HG02571 (cell line): ENCODE measurements at regions not wholly inside any gene's neighbourhood (a gene's known extent, or its start where the extent isn't known, plus 50 kb on each side); places are given as distances from the start of the nearest gene placed in this dataset.

ENCODE experiments used
- ATAC-seq: cut with Tn5 transposase; IDR thresholded peaks from one replicate; pipeline ENCODE4 v1.9.1; 2021; ENCODE audit warnings: mild to moderate bottlenecking, moderate library complexity; ENCODE audit not compliant: unreplicated experiment

- ATAC-seq = no peak
Measured at GRCh38 chr12:92290886-92291285, 145.2 kb upstream of the BTG1 start.

- no peak for ATAC-seq
Measured at GRCh38 chr12:92290350-92290695, 144.7 kb upstream of the BTG1 start.

GRCh38 chr12:92289629-92290349, 144.1 kb upstream of the BTG1 start:
- ATAC-seq = no peak

DNA sequence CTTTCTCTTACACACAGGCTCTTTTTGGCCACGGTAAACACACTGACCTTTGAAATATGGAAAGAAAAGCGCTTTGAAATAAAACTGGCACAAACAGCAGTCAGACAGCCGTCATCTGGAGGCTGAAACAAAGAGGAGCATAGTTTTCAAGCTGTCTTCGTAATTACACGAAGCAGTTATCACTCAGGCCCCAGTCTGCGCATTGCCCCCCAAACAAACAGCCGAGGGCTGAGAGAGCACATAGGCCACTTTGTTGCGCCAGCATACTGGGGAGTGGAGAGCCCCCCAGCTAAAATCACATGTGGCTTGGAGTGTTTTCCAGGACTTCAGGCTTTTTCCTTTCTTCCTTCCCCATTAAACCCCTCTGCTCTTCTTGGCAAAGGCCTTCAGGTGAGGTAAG, 142.9 kb upstream of the BTG1 start:
- no peak for ATAC-seq

DNA sequence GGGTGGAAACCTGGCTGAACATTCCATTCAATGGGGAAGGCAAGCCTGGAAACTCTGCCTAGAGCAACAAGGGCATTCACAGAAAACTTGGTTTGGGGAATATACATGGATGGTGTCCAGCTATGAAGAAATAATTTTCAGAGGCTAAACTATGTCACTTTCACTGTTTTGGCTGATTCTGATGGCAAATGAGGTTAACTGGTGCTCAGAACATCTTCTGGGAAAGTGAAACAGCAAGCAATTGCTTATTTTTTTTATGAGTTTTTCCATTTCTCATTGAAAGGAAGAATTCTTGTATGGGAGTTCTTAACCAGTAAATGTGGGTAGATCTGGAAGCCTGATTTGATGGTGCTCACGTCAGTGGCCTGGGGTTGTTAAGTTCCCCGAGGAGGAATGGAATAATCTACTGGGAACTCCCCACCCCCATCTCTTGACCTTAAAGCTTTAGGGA, 132.8 kb upstream of the BTG1 start:
- ATAC-seq = no peak

GRCh38 chr12:92277795-92278194, 132.1 kb upstream of the BTG1 start:
- ATAC-seq = no peak

GRCh38 chr12:92276276-92276675, 130.6 kb upstream of the BTG1 start:
- no peak for ATAC-seq

GRCh38 chr12:92275443-92276154, 130.0 kb upstream of the BTG1 start:
- ATAC-seq = no peak

DNA sequence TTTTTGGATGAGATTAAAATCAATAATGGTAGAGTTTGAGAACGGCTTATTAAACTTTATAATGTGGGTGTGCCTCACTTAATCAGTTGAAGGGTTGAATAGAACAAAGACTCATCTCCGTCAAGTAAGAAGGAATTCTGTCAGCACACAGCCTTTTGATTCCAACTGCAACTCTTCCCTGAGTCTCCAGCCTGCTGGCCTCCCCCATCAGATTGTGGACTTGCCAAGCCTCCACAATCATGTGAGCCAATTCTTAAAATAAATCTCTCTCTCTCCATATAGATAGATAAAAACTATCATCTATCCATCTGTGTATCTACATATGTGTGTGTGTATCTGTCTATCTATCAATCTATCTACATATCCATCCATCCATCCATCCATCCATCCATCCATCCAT, 127.4 kb upstream of the BTG1 start:
- ATAC-seq = no peak

DNA sequence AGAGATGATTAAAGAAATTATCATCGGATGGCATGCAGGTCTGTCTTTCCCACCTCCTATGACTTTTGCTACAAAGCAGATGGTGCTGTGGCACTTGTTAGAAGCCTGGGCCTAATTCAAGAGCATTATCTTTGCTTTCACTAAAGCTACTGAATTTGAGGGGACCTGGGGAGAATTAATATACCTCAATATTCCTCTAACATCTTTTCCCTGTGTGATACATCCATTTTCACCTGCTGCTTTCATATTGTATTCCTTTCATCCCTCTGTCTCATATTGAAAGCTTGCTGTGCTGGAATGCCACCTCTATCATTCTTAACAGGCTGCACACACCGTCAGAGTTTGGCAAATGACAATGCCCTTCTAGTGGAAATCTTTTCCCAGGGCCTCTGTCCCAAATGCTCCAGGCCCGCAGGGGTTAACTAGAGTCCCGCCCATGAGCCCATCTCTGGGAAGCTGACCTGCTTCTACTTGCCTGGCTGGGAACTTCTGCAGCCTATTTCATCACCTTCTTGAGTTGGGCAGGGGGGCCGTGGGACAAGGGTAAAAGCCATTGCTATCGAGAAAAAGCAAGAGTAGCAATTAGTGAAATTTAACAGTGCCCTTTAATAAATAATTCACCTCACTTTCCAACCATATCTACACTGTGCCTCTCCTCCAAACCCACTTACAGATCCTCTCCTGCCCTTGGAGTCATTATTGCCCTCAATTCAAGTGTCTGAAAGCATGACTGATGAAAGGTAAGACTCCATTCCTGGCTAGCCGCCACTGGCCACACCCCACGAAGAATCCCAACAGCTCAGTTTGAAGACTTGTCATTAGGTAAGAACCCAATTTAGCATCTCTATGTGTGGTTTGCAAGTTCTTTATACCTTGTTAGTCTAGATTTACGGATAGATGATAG, 126.7 kb upstream of the BTG1 start:
- ATAC-seq = no peak

DNA sequence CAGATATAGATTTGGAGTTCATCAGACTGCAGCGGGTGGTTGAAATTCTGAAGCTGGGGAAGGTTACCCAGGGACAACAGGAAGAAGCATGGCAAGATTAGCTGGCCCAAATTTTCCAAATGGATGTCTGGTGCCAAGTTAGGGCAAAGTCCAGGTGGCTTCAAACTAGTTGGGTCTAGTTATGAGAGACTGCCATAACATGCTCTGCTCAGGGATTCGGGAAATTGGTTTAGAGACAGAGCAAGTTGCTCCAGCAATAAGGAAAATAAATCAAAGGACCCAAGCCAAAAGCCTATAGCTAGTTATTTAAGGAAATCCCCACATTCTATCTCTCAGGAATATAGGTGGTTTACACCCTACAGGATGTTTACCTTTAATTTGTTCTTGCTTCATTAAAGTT, 125.7 kb upstream of the BTG1 start:
- ATAC-seq = no peak

GRCh38 chr12:92270521-92270920, 124.9 kb upstream of the BTG1 start:
- ATAC-seq = no peak

- ATAC-seq = no peak
Measured at GRCh38 chr12:92268946-92269345, 123.3 kb upstream of the BTG1 start.

GRCh38 chr12:92261692-92262091, 116.0 kb upstream of the BTG1 start:
- no peak for ATAC-seq

GRCh38 chr12:92261071-92261470, 115.4 kb upstream of the BTG1 start:
- no peak for ATAC-seq

GRCh38 chr12:92259696-92260251, 114.1 kb upstream of the BTG1 start:
- ATAC-seq = no peak

- ATAC-seq = no peak
Measured at GRCh38 chr12:92259291-92259690, 113.6 kb upstream of the BTG1 start.

DNA sequence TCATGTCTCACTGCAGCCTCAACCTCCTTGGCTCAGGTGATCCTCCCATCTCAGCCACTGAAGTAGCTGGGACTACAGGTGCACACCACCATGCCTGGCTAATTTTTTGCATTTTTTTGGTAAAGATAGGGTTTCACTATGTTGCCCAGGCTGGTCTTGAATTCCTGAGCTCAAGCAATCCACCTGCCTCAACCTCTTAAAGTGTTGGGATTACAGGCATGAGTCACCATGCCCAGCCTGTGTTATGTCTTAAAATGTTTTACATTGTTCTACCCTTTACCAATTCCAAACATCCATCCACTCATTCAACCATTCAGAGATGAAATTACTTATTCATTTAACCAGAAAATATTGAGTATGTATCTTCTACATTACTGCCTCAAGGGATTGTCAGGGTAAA, 111.6 kb upstream of the BTG1 start:
- no peak for ATAC-seq

GRCh38 chr12:92255741-92256140, 110.1 kb upstream of the BTG1 start:
- no peak for ATAC-seq

- ATAC-seq = no peak
Measured at GRCh38 chr12:92253301-92253700, 107.7 kb upstream of the BTG1 start.

DNA sequence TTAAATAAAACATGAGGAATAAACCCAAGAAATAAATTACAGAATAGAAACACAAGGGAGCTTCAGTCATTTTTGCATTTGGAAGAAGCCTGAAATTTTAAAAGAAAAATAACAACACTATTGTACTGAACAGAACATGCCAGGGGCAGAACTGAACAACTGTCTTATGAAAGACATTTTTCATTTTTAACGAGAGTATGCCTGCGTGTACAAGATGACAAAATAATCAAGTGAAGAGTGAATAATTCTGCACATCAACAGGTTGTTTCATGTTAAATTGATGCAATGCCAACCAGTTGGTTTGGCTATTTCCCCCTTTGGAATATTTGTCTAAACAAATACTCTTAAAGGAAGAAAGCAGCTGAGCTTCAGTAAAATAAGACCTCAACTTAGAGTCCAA, 103.3 kb upstream of the BTG1 start:
- no peak for ATAC-seq
